Activated CD8-positive, alpha-beta T cell treated with anti-CD3 and anti-CD28 coated beads for 36 hours (primary cell): ENCODE measurements at regions not wholly inside any gene's neighbourhood (a gene's known extent, or its start where the extent isn't known, plus 50 kb on each side); places are given as distances from the start of the nearest gene placed in this dataset.

Source experiments
- ATAC-seq: fragments of 200-7000 bp; cut with Tn5 transposase; one replicate; pipeline ENCODE4 v1.10.0; 2021; ENCODE audit warnings: mild to moderate bottlenecking, moderate library complexity
- CTCF ChIA-PET: fragments of 350-600 bp; sonication (Branson Sonifier 250); formaldehyde crosslinking; loops from one replicate; lab custom pipeline; 2021; ENCODE audit warnings: antibody characterized with exemption; lab: Charles Lee
- POLR2A ChIA-PET: fragments of 350-600 bp; sonication (Branson Sonifier 250); formaldehyde crosslinking; loops from one replicate; lab custom pipeline; 2021; ENCODE audit warnings: antibody characterized with exemption; lab: Charles Lee
- DNase-seq: peaks from one replicate; pipeline ENCODE4 v3.0.0-alpha.2; 2020
- H3K27ac Mint-ChIP-seq: one replicate; pipeline ENCODE4 v1.8.0; 2021; ENCODE audit warnings: mild to moderate bottlenecking, mixed read lengths
- H3K27me3 Mint-ChIP-seq: one replicate; pipeline ENCODE4 v1.8.0; 2021; ENCODE audit warnings: mixed read lengths
- H3K36me3 Mint-ChIP-seq: one replicate; pipeline ENCODE4 v1.8.0; 2021; ENCODE audit warnings: low read depth, mixed read lengths
- H3K4me1 Mint-ChIP-seq: one replicate; pipeline ENCODE4 v1.8.0; 2021; ENCODE audit warnings: low read depth, mixed read lengths
- H3K4me3 Mint-ChIP-seq: one replicate; pipeline ENCODE4 v1.8.0; 2021; ENCODE audit warnings: mild to moderate bottlenecking, moderate library complexity, mixed read lengths
- H3K9me3 Mint-ChIP-seq: one replicate; pipeline ENCODE4 v1.8.0; 2021; ENCODE audit warnings: mixed read lengths
- intact Hi-C: fragments of 100-400 bp; cut with micrococcal nuclease; formaldehyde crosslinking; loops from one replicate; pipeline ENCODE4 v1.10.0; 2022
- TF ChIP-seq, protein P1 (sequence below): fragments of 200-600 bp; IDR thresholded peaks from one replicate; pipeline ENCODE4 v1.8.0; 2022; ENCODE audit warnings: antibody characterized with exemption, mild to moderate bottlenecking

DNA sequence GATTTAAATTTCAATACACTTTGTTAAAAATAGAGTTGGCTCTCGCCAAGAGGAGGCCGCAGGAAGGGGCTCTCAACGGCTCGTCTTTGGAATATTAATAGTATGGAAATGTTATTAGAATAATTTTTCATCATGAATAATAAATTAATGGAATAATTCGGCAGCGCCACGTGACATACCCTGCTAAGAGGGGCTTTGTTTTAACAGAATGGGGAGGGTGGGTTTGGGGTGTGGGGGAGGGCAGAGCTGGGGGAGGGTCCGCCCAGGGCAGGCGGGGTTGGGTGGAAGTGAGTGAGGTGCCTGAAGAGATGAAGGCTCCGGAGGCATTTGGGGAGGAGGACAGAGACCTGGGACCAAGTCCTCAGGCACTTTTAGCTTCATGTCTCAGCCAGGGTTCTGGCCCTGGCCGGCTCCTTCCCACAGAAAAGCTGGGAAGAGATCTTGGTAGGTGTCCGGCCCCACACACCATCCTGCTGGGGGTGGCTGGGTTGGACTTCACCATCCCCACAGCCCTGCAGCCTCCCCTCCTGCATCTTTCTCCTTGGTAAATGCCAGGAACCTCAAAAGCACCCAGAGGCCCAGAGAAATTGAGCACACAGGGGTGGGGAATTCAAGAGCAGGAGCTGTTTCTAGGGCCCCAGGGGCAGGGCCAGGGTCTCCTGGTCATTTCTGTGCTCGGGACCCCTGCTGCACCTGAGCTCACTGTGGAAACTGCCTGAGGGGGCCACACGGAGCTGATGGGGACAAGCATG is 93.6 kb upstream of the BHLHE23 start:
- ATAC-seq: no peak
- Mint-ChIP-seq H3K4me1 (peaks cover 2% of the 10 kb centered on the region), H3K4me3 (no peak overlapping the region), H3K27ac (no peak overlapping the region), H3K36me3 (no peaks in the 10 kb centered on the region), H3K9me3 (no peaks in the 10 kb centered on the region), H3K27me3 (no peaks in the 10 kb centered on the region)
- TF ChIP-seq, protein P1, sequence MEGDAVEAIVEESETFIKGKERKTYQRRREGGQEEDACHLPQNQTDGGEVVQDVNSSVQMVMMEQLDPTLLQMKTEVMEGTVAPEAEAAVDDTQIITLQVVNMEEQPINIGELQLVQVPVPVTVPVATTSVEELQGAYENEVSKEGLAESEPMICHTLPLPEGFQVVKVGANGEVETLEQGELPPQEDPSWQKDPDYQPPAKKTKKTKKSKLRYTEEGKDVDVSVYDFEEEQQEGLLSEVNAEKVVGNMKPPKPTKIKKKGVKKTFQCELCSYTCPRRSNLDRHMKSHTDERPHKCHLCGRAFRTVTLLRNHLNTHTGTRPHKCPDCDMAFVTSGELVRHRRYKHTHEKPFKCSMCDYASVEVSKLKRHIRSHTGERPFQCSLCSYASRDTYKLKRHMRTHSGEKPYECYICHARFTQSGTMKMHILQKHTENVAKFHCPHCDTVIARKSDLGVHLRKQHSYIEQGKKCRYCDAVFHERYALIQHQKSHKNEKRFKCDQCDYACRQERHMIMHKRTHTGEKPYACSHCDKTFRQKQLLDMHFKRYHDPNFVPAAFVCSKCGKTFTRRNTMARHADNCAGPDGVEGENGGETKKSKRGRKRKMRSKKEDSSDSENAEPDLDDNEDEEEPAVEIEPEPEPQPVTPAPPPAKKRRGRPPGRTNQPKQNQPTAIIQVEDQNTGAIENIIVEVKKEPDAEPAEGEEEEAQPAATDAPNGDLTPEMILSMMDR: no peak
- DNase-seq: no peak
- intact Hi-C loops: no loop called here
- ChIA-PET POLR2A (no interaction called here), CTCF (no interaction called here)

DNA sequence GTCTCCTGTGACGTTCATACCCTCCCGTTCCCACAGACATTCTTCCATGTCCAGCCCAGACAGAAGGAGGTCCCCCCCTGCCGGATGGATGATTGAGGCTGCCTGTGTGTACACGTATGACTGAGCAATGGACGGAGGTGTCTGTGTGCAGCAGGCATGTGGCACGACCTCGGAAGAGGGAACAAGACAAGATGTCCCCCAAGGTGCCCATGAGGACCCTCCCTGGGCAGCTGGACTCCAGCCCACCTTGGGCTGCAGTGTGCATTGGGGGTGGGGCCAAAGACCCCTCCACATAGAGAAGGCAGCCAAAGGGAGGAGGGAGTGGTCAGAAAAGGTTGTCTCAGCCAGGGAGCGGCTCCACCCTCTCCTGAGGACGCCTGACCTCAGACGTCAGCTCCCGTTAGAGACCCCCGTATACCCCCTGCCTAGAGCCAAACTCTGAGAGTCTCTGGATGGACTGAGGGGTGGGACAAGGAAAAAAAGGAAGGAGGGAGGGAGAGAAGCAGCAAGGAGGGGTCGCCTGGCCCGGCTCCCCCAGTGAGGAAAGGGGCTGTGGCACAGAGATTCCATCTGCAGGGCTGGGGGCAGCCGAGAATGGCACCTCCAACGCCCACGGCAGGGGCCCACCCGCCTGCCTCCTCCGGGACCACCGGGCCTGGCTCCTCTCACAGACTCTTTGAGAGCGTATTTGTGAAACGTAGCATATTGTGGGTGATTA is 92.9 kb upstream of the BHLHE23 start:
- Mint-ChIP-seq H3K36me3 (no peaks in the 10 kb centered on the region), H3K27ac (no peak overlapping the region), H3K9me3 (no peaks in the 10 kb centered on the region), H3K27me3 (no peaks in the 10 kb centered on the region), H3K4me3 (no peak overlapping the region), H3K4me1 (peaks cover 2% of the 10 kb centered on the region)
- ChIA-PET POLR2A (no interaction called here), CTCF (no interaction called here)
- intact Hi-C loops: no loop called here
- ATAC-seq (no peak), DNase-seq (no peak)
- TF ChIP-seq, protein P1: no peak

DNA sequence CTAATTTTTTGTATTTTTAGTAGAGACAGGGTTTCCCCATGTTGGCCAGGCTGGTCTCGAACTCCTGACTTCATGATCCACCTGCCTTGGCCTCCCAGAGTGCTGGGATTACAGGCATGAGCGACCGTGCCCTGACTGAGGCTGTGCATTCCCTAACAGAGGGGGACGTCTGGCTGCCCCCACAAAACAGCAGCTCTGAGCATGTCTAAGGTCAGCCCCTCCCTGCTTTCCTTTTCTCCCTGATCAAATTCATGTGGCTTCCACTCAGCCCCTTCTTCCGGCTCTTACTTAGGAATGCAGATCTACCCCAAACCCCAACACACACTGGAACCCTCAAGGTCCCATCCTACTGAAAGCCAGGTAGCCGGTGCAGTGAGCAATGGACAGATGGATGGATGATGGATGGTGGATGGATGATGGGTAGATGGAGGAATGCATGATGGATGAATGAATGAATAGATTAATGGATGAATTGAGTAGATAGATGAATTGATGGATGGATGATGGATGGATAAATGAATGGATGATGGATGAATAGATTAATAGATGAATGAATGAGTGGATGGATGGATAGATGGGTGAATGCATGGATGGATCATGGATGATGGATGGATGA is 91.5 kb upstream of the BHLHE23 start:
- no peaks in the 10 kb centered on the region for H3K27me3 Mint-ChIP-seq
- POLR2A ChIA-PET: no interaction called here
- CTCF ChIA-PET: no interaction called here
- H3K4me1 Mint-ChIP-seq: peaks cover 2% of the 10 kb centered on the region
- no peak for ATAC-seq
- TF ChIP-seq, protein P1: no peak
- intact Hi-C loops: no loop called here
- H3K27ac Mint-ChIP-seq: no peak overlapping the region
- no peak overlapping the region for H3K4me3 Mint-ChIP-seq
- DNase-seq: no peak
- H3K9me3 Mint-ChIP-seq: no peaks in the 10 kb centered on the region
- H3K36me3 Mint-ChIP-seq: no peaks in the 10 kb centered on the region

DNA sequence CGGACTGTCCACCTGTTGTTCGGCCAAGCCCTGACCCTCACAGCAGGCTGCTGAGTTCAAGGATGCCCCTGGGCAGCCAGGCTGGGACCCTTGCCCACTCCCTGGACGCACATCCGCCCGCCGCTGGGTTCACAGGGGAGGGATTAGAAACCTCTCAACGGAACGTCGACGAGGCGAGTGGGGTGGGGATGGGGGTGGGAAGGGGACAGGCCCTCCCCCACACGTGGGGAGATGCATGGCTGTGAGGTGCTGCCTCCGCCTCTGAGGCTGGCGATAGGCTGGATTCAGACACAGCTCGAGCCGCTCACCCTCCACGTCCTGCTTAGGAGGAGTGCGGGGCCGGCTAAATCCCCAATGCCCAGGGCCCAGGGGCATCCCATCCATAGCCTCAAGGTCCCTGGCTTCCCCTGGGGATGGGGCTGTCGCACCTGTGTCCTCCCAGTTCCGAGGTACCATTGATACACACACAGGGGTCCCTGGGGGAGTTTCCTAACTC is 90.6 kb upstream of the BHLHE23 start:
- POLR2A ChIA-PET: no interaction called here
- TF ChIP-seq, protein P1: no peak
- Mint-ChIP-seq H3K9me3 (no peaks in the 10 kb centered on the region), H3K27me3 (peaks cover 2% of the 10 kb centered on the region), H3K4me1 (peaks cover 2% of the 10 kb centered on the region), H3K36me3 (no peaks in the 10 kb centered on the region), H3K27ac (no peak overlapping the region), H3K4me3 (no peak overlapping the region)
- DNase-seq (no peak), ATAC-seq (no peak)
- CTCF ChIA-PET: no interaction called here
- intact Hi-C loops: no loop called here
